DOHH2 (cell line): ENCODE measurements at regions not wholly inside any gene's neighbourhood (a gene's known extent, or its start where the extent isn't known, plus 50 kb on each side); places are given as distances from the start of the nearest gene placed in this dataset.

Source experiments
- EZH2phosphoT487 ChIP-seq: fragments of 200-600 bp; sonication (generic); IDR thresholded peaks from 2 replicates; pipeline ENCODE4 v1.6.1; 2017; ENCODE audit warnings: borderline replicate concordance, mild to moderate bottlenecking, antibody characterized with exemption, low read length, moderate library complexity, mixed read lengths
- TF ChIP-seq, protein P1 (sequence below): fragments of 200-600 bp; sonication (generic); IDR thresholded peaks from one replicate; pipeline ENCODE4 v1.5.1; 2014; ENCODE audit warnings: antibody characterized with exemption, mild to moderate bottlenecking, low read depth, low read length; ENCODE audit not compliant: poor library complexity, severe bottlenecking

DNA sequence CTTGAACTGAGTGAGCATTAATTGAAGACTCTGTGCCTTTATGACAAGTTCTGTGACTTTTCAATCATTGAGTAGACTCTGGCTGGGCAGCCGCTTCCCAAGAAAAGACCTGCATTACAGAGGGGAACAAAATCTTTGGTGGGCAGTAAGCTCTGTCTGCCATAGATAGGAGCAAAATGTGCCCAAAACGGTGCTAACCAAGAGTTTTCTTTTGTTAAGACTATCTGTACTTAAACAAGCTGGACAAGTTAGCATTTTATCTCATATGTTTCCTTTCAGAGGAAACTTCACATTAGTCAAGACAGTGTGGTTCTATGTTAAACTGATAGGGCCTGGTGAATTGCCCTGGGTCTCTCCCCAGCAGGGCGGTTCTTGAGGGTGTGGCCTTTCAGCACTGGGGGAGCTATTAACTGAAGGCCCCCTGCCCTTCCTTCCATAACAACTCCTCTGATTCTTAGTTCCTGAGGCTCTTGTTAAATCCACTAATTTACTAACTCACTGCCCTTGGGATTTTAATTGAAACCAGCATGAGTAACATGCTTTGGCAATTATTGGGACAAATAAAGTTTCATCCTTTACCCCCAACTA, 219.6 kb downstream of the KTN1 start:
- TF ChIP-seq, protein P1, sequence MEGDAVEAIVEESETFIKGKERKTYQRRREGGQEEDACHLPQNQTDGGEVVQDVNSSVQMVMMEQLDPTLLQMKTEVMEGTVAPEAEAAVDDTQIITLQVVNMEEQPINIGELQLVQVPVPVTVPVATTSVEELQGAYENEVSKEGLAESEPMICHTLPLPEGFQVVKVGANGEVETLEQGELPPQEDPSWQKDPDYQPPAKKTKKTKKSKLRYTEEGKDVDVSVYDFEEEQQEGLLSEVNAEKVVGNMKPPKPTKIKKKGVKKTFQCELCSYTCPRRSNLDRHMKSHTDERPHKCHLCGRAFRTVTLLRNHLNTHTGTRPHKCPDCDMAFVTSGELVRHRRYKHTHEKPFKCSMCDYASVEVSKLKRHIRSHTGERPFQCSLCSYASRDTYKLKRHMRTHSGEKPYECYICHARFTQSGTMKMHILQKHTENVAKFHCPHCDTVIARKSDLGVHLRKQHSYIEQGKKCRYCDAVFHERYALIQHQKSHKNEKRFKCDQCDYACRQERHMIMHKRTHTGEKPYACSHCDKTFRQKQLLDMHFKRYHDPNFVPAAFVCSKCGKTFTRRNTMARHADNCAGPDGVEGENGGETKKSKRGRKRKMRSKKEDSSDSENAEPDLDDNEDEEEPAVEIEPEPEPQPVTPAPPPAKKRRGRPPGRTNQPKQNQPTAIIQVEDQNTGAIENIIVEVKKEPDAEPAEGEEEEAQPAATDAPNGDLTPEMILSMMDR = no peak
- no peak for TF ChIP-seq EZH2phosphoT487
